Coronary artery (tissue), 2 donors: ENCODE measurements at regions not wholly inside any gene's neighbourhood (a gene's known extent, or its start where the extent isn't known, plus 50 kb on each side); places are given as distances from the start of the nearest gene placed in this dataset.

ENCODE experiments used
- DNase-seq: peaks from one replicate; pipeline ENCODE4 v3.0.0-alpha.2; 2017; ENCODE audit warnings: low spot score
- H3K27ac ChIP-seq, 2 donors: fragments of 200-600 bp; sonication (generic); one replicate each; pipeline ENCODE4 v1.5.1; 2016 to 2019
- H3K4me3 ChIP-seq: fragments of 200-600 bp; sonication (generic); 2 replicates; pipeline ENCODE4 v1.5.1; 2016; ENCODE audit warnings: mild to moderate bottlenecking, moderate library complexity
- CTCF ChIP-seq: fragments of 200-600 bp; sonication (generic); IDR thresholded peaks from one replicate; pipeline ENCODE4 v1.5.1; 2019; ENCODE audit warnings: antibody characterized with exemption

- Histone ChIP-seq H3K27ac (no peak overlapping the region), H3K4me3 (no peak overlapping the region)
- no peak for DNase-seq
- no peak for TF ChIP-seq CTCF
Observed at GRCh38 chr2:173764094-173764493, 201.1 kb downstream of the SP3 start.

GRCh38 chr2:173766537-173767289 is 198.5 kb downstream of the SP3 start:
- H3K4me3 ChIP-seq: no peak overlapping the region
- no peak overlapping the region for H3K27ac ChIP-seq
- TF ChIP-seq CTCF: no peak
- DNase-seq: no peak

- Histone ChIP-seq H3K4me3 (no peak overlapping the region), H3K27ac (no peak overlapping the region)
- TF ChIP-seq CTCF: no peak
- DNase-seq: no peak
Observed at GRCh38 chr2:173770947-173771678, 194.1 kb downstream of the SP3 start.

GRCh38 chr2:173772205-173772604 is 193.0 kb downstream of the SP3 start:
- no peak overlapping the region for H3K4me3 ChIP-seq
- no peak for DNase-seq
- TF ChIP-seq CTCF: no peak
- H3K27ac ChIP-seq: no peak overlapping the region

- no peak for DNase-seq
- Histone ChIP-seq H3K27ac (no peak overlapping the region), H3K4me3 (no peak overlapping the region)
- TF ChIP-seq CTCF: no peak
Observed at GRCh38 chr2:173773076-173773475, 192.1 kb downstream of the SP3 start.

- no peak for DNase-seq
- Histone ChIP-seq H3K4me3 (no peak overlapping the region), H3K27ac (no peak overlapping the region)
- TF ChIP-seq CTCF: no peak
Observed at GRCh38 chr2:173775440-173775839, 189.7 kb downstream of the SP3 start.

- Histone ChIP-seq H3K4me3 (no peak overlapping the region), H3K27ac (no peak overlapping the region)
- TF ChIP-seq CTCF: no peak
- no peak for DNase-seq
Observed at GRCh38 chr2:173782681-173783080, 182.5 kb downstream of the SP3 start.
